ENCODE measurements at regions not wholly inside any gene's neighbourhood (a gene's known extent, or its start where the extent isn't known, plus 50 kb on each side); places are given as distances from the start of the nearest gene placed in this dataset.
"Not testable (repeated sequence)": the region's sequence is repeated elsewhere in the genome, so short reads cannot be mapped to it uniquely, and the experiment has no call there.

- Mint-ChIP-seq H3K27ac (ENCODE audit: unreplicated experiment) (no peak overlapping the region), H3K9me3 (ENCODE audit: low read depth) (no peaks in the 10 kb centered on the region), H3K27me3 (ENCODE audit: low read depth) (peaks cover 11% of the 10 kb centered on the region), H3K4me1 (ENCODE audit: low read depth) (no peaks in the 10 kb centered on the region), H3K36me3 (ENCODE audit: low read depth) (no peaks in the 10 kb centered on the region), H3K4me3 (ENCODE audit: unreplicated experiment) (no peak overlapping the region)
- TF ChIP-seq CTCF (IDR thresholded peaks at IDR 0.05) = no peak
- no peak for DNase-seq (ENCODE audit: low spot score)
Observed at GRCh38 chr1:187038784-187039183, 210.0 kb downstream of the PLA2G4A start.

- no peak for TF ChIP-seq CTCF (IDR thresholded peaks at IDR 0.05)
- H3K36me3 Mint-ChIP-seq (ENCODE audit: low read depth) = no peaks in the 10 kb centered on the region
- H3K4me1 Mint-ChIP-seq (ENCODE audit: low read depth) = no peaks in the 10 kb centered on the region
- H3K9me3 Mint-ChIP-seq (ENCODE audit: low read depth) = no peaks in the 10 kb centered on the region
- no peak for DNase-seq (ENCODE audit: low spot score)
- no peak overlapping the region for H3K27ac Mint-ChIP-seq (ENCODE audit: unreplicated experiment)
- peaks cover 12% of the 10 kb centered on the region for H3K27me3 Mint-ChIP-seq (ENCODE audit: low read depth)
- no peak overlapping the region for H3K4me3 Mint-ChIP-seq (ENCODE audit: unreplicated experiment)
Observed at GRCh38 chr1:187041104-187041503, 212.4 kb downstream of the PLA2G4A start.

GRCh38 chr1:187042538-187042937 is 213.8 kb downstream of the PLA2G4A start:
- Mint-ChIP-seq H3K36me3 (ENCODE audit: low read depth) (no peaks in the 10 kb centered on the region), H3K4me3 (ENCODE audit: unreplicated experiment) (no peak overlapping the region), H3K9me3 (ENCODE audit: low read depth) (no peaks in the 10 kb centered on the region), H3K27me3 (ENCODE audit: low read depth) (peaks cover 16% of the 10 kb centered on the region), H3K4me1 (ENCODE audit: low read depth) (no peaks in the 10 kb centered on the region), H3K27ac (ENCODE audit: unreplicated experiment) (no peak overlapping the region)
- no peak for DNase-seq (ENCODE audit: low spot score)
- no peak for TF ChIP-seq CTCF (IDR thresholded peaks at IDR 0.05)

GRCh38 chr1:187043433-187043832 is 214.7 kb downstream of the PLA2G4A start:
- H3K27me3 Mint-ChIP-seq (ENCODE audit: low read depth) = peaks cover 19% of the 10 kb centered on the region
- DNase-seq (ENCODE audit: low spot score); H3K4me3 Mint-ChIP-seq (ENCODE audit: unreplicated experiment); H3K27ac Mint-ChIP-seq (ENCODE audit: unreplicated experiment); H3K9me3 Mint-ChIP-seq (ENCODE audit: low read depth); H3K4me1 Mint-ChIP-seq (ENCODE audit: low read depth); H3K36me3 Mint-ChIP-seq (ENCODE audit: low read depth): not testable (repeated sequence)

GRCh38 chr1:187044411-187044810 is 215.7 kb downstream of the PLA2G4A start:
- Mint-ChIP-seq H3K4me1 (ENCODE audit: low read depth) (no peaks in the 10 kb centered on the region), H3K27ac (ENCODE audit: unreplicated experiment) (no peak overlapping the region), H3K9me3 (ENCODE audit: low read depth) (no peaks in the 10 kb centered on the region), H3K27me3 (ENCODE audit: low read depth) (peaks cover 16% of the 10 kb centered on the region), H3K4me3 (ENCODE audit: unreplicated experiment) (no peak overlapping the region), H3K36me3 (ENCODE audit: low read depth) (no peaks in the 10 kb centered on the region)
- DNase-seq (ENCODE audit: low spot score) = no peak
- TF ChIP-seq CTCF (IDR thresholded peaks at IDR 0.05) = no peak

GRCh38 chr1:187045371-187045770 is 216.6 kb downstream of the PLA2G4A start:
- Mint-ChIP-seq H3K4me3 (ENCODE audit: unreplicated experiment) (no peak overlapping the region), H3K4me1 (ENCODE audit: low read depth) (no peaks in the 10 kb centered on the region), H3K9me3 (ENCODE audit: low read depth) (no peaks in the 10 kb centered on the region), H3K27ac (ENCODE audit: unreplicated experiment) (no peak overlapping the region), H3K36me3 (ENCODE audit: low read depth) (no peaks in the 10 kb centered on the region), H3K27me3 (ENCODE audit: low read depth) (peaks cover 16% of the 10 kb centered on the region)
- TF ChIP-seq CTCF (IDR thresholded peaks at IDR 0.05) = no peak
- DNase-seq (ENCODE audit: low spot score) = no peak

Measured in chondrocyte (in vitro differentiated cells).